ENCODE measurements at regions not wholly inside any gene's neighbourhood (a gene's known extent, or its start where the extent isn't known, plus 50 kb on each side); places are given as distances from the start of the nearest gene placed in this dataset.

- no peaks in the 10 kb centered on the region for H3K9me3 Mint-ChIP-seq (ENCODE audit: insufficient read depth)
- CTCF ChIA-PET: no interaction called here
- no peaks in the 10 kb centered on the region for H3K4me1 Mint-ChIP-seq (ENCODE audit: low read depth)
Observed at GRCh38 chr2:107588181-107588580, 238.5 kb upstream of the RGPD4 start.

GRCh38 chr2:107589079-107589491 lies 237.6 kb upstream of the RGPD4 start:
- H3K36me3 Mint-ChIP-seq (ENCODE audit: low read depth): no peaks in the 10 kb centered on the region
- POLR2A ChIA-PET: no interaction called here
- CTCF ChIA-PET: no interaction called here

More at GRCh38 chr2:107588181-107588580, 238.5 kb upstream of the RGPD4 start:
- no peak for DNase-seq
- ATAC-seq: no peak
- H3K27me3 Mint-ChIP-seq (ENCODE audit: low read depth): no peaks in the 10 kb centered on the region
- no peak overlapping the region for H3K27ac Mint-ChIP-seq
- POLR2A ChIA-PET: no interaction called here
- no peak overlapping the region for H3K4me3 Mint-ChIP-seq
- H3K36me3 Mint-ChIP-seq (ENCODE audit: low read depth): no peaks in the 10 kb centered on the region

GRCh38 chr2:107591561-107592279 lies 235.0 kb upstream of the RGPD4 start:
- Mint-ChIP-seq H3K27ac (no peak overlapping the region), H3K4me3 (no peak overlapping the region), H3K4me1 (ENCODE audit: low read depth) (no peaks in the 10 kb centered on the region), H3K27me3 (ENCODE audit: low read depth) (no peaks in the 10 kb centered on the region), H3K9me3 (ENCODE audit: insufficient read depth) (peaks cover 4% of the 10 kb centered on the region), H3K36me3 (ENCODE audit: low read depth) (no peaks in the 10 kb centered on the region)
- ChIA-PET POLR2A (no interaction called here), CTCF (no interaction called here)
- DNase-seq: no peak
- ATAC-seq: no peak

More at GRCh38 chr2:107589079-107589491, 237.6 kb upstream of the RGPD4 start:
- H3K27me3 Mint-ChIP-seq (ENCODE audit: low read depth): no peaks in the 10 kb centered on the region
- H3K27ac Mint-ChIP-seq: no peak overlapping the region
- ATAC-seq (no peak), DNase-seq (no peak)
- H3K4me3 Mint-ChIP-seq: no peak overlapping the region
- no peaks in the 10 kb centered on the region for H3K9me3 Mint-ChIP-seq (ENCODE audit: insufficient read depth)
- H3K4me1 Mint-ChIP-seq (ENCODE audit: low read depth): no peaks in the 10 kb centered on the region

- ATAC-seq (no peak), DNase-seq (no peak)
- no peak overlapping the region for H3K27ac Mint-ChIP-seq
- CTCF ChIA-PET: no interaction called here
- POLR2A ChIA-PET: no interaction called here
- H3K27me3 Mint-ChIP-seq (ENCODE audit: low read depth): no peaks in the 10 kb centered on the region
- H3K9me3 Mint-ChIP-seq (ENCODE audit: insufficient read depth): peaks cover 4% of the 10 kb centered on the region
- H3K4me1 Mint-ChIP-seq (ENCODE audit: low read depth): no peaks in the 10 kb centered on the region
- H3K36me3 Mint-ChIP-seq (ENCODE audit: low read depth): no peaks in the 10 kb centered on the region
- H3K4me3 Mint-ChIP-seq: no peak overlapping the region
Observed at GRCh38 chr2:107592280-107592624, 234.4 kb upstream of the RGPD4 start.

- DNase-seq: no peak
- no peak overlapping the region for H3K4me3 Mint-ChIP-seq
- H3K27ac Mint-ChIP-seq: no peak overlapping the region
- no peaks in the 10 kb centered on the region for H3K4me1 Mint-ChIP-seq (ENCODE audit: low read depth)
- ATAC-seq: no peak
- POLR2A ChIA-PET: no interaction called here
- H3K36me3 Mint-ChIP-seq (ENCODE audit: low read depth): no peaks in the 10 kb centered on the region
- CTCF ChIA-PET: no interaction called here
- peaks cover 4% of the 10 kb centered on the region for H3K9me3 Mint-ChIP-seq (ENCODE audit: insufficient read depth)
- no peaks in the 10 kb centered on the region for H3K27me3 Mint-ChIP-seq (ENCODE audit: low read depth)
Observed at GRCh38 chr2:107595285-107595684, 231.4 kb upstream of the RGPD4 start.

GRCh38 chr2:107595749-107596148 lies 230.9 kb upstream of the RGPD4 start:
- ATAC-seq (no peak), DNase-seq (no peak)
- no peaks in the 10 kb centered on the region for H3K27me3 Mint-ChIP-seq (ENCODE audit: low read depth)
- CTCF ChIA-PET: no interaction called here
- H3K27ac Mint-ChIP-seq: no peak overlapping the region
- no peaks in the 10 kb centered on the region for H3K36me3 Mint-ChIP-seq (ENCODE audit: low read depth)
- no peaks in the 10 kb centered on the region for H3K4me1 Mint-ChIP-seq (ENCODE audit: low read depth)
- POLR2A ChIA-PET: no interaction called here
- H3K4me3 Mint-ChIP-seq: no peak overlapping the region
- peaks cover 4% of the 10 kb centered on the region for H3K9me3 Mint-ChIP-seq (ENCODE audit: insufficient read depth)

GRCh38 chr2:107597507-107597906 lies 229.2 kb upstream of the RGPD4 start:
- CTCF ChIA-PET: no interaction called here
- POLR2A ChIA-PET: no interaction called here
- peaks cover 4% of the 10 kb centered on the region for H3K9me3 Mint-ChIP-seq (ENCODE audit: insufficient read depth)
- H3K27me3 Mint-ChIP-seq (ENCODE audit: low read depth): no peaks in the 10 kb centered on the region
- ATAC-seq: no peak
- H3K4me1 Mint-ChIP-seq (ENCODE audit: low read depth): no peaks in the 10 kb centered on the region
- no peak overlapping the region for H3K27ac Mint-ChIP-seq
- DNase-seq: no peak
- no peak overlapping the region for H3K4me3 Mint-ChIP-seq
- no peaks in the 10 kb centered on the region for H3K36me3 Mint-ChIP-seq (ENCODE audit: low read depth)

GRCh38 chr2:107602801-107603200 lies 223.9 kb upstream of the RGPD4 start:
- POLR2A ChIA-PET: no interaction called here

GRCh38 chr2:107607054-107607453 lies 219.6 kb upstream of the RGPD4 start:
- Mint-ChIP-seq H3K36me3 (ENCODE audit: low read depth) (no peaks in the 10 kb centered on the region), H3K4me3 (no peak overlapping the region), H3K4me1 (ENCODE audit: low read depth) (no peaks in the 10 kb centered on the region), H3K9me3 (ENCODE audit: insufficient read depth) (no peaks in the 10 kb centered on the region), H3K27me3 (ENCODE audit: low read depth) (no peaks in the 10 kb centered on the region), H3K27ac (no peak overlapping the region)
- CTCF ChIA-PET: no interaction called here
- ATAC-seq (no peak), DNase-seq (no peak)
- POLR2A ChIA-PET: no interaction called here

More at GRCh38 chr2:107602801-107603200, 223.9 kb upstream of the RGPD4 start:
- H3K9me3 Mint-ChIP-seq (ENCODE audit: insufficient read depth): no peaks in the 10 kb centered on the region
- no peaks in the 10 kb centered on the region for H3K4me1 Mint-ChIP-seq (ENCODE audit: low read depth)
- no peaks in the 10 kb centered on the region for H3K36me3 Mint-ChIP-seq (ENCODE audit: low read depth)
- no peak for ATAC-seq
- H3K27ac Mint-ChIP-seq: no peak overlapping the region
- CTCF ChIA-PET: no interaction called here
- no peak for DNase-seq
- no peaks in the 10 kb centered on the region for H3K27me3 Mint-ChIP-seq (ENCODE audit: low read depth)
- H3K4me3 Mint-ChIP-seq: no peak overlapping the region

GRCh38 chr2:107607473-107607872 lies 219.2 kb upstream of the RGPD4 start:
- H3K36me3 Mint-ChIP-seq (ENCODE audit: low read depth): no peaks in the 10 kb centered on the region
- H3K9me3 Mint-ChIP-seq (ENCODE audit: insufficient read depth): no peaks in the 10 kb centered on the region
- no peak overlapping the region for H3K27ac Mint-ChIP-seq
- H3K27me3 Mint-ChIP-seq (ENCODE audit: low read depth): no peaks in the 10 kb centered on the region
- DNase-seq (no peak), ATAC-seq (no peak)
- H3K4me1 Mint-ChIP-seq (ENCODE audit: low read depth): no peaks in the 10 kb centered on the region
- POLR2A ChIA-PET: no interaction called here
- CTCF ChIA-PET: no interaction called here
- no peak overlapping the region for H3K4me3 Mint-ChIP-seq

- ATAC-seq: no peak
- H3K4me3 Mint-ChIP-seq: no peak overlapping the region
- no peaks in the 10 kb centered on the region for H3K9me3 Mint-ChIP-seq (ENCODE audit: insufficient read depth)
- no peak overlapping the region for H3K27ac Mint-ChIP-seq
- no peaks in the 10 kb centered on the region for H3K4me1 Mint-ChIP-seq (ENCODE audit: low read depth)
- no peaks in the 10 kb centered on the region for H3K36me3 Mint-ChIP-seq (ENCODE audit: low read depth)
- ChIA-PET POLR2A (no interaction called here), CTCF (no interaction called here)
- no peak for DNase-seq
- H3K27me3 Mint-ChIP-seq (ENCODE audit: low read depth): no peaks in the 10 kb centered on the region
Observed at GRCh38 chr2:107615039-107615438, 211.7 kb upstream of the RGPD4 start.

- Mint-ChIP-seq H3K27me3 (ENCODE audit: low read depth) (no peaks in the 10 kb centered on the region), H3K36me3 (ENCODE audit: low read depth) (no peaks in the 10 kb centered on the region), H3K9me3 (ENCODE audit: insufficient read depth) (no peaks in the 10 kb centered on the region), H3K27ac (no peak overlapping the region), H3K4me3 (no peak overlapping the region), H3K4me1 (ENCODE audit: low read depth) (no peaks in the 10 kb centered on the region)
- POLR2A ChIA-PET: no interaction called here
- CTCF ChIA-PET: no interaction called here
- no peak for DNase-seq
- ATAC-seq: no peak
Observed at GRCh38 chr2:107618769-107619168, 207.9 kb upstream of the RGPD4 start.

Data from activated CD8-positive, alpha-beta T cell treated with anti-CD3 and anti-CD28 coated beads, Interleukin-2, amount 10 ng/mL, durations not matched to agents 7 days and 5 days (primary cell).